ENCODE measurements at regions not wholly inside any gene's neighbourhood (a gene's known extent, or its start where the extent isn't known, plus 50 kb on each side); places are given as distances from the start of the nearest gene placed in this dataset.

DNA sequence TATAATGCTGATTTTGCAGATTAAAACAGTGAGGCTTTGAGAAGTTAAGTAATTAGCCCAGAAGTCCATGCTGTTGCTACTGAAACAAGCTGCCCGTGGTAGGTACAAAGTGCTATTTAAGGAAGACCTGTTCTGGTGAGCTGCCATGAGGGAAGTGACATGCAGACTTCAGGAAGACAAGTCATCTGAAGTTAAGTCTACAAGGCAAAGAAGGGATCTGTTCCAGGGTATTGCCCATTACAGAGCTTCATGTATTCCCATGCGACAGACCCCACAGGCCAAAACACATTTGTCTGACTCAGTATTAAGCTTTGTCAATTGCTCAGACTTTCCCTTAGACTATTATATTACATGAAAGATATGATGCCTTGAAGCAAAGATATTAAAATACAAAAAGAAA, 520.8 kb downstream of the FBXO15 start (continued):
- no peak for TF ChIP-seq ESRRA (IDR thresholded peaks at IDR 0.05; ENCODE audit: low read length)
- TF ChIP-seq, protein P1, sequence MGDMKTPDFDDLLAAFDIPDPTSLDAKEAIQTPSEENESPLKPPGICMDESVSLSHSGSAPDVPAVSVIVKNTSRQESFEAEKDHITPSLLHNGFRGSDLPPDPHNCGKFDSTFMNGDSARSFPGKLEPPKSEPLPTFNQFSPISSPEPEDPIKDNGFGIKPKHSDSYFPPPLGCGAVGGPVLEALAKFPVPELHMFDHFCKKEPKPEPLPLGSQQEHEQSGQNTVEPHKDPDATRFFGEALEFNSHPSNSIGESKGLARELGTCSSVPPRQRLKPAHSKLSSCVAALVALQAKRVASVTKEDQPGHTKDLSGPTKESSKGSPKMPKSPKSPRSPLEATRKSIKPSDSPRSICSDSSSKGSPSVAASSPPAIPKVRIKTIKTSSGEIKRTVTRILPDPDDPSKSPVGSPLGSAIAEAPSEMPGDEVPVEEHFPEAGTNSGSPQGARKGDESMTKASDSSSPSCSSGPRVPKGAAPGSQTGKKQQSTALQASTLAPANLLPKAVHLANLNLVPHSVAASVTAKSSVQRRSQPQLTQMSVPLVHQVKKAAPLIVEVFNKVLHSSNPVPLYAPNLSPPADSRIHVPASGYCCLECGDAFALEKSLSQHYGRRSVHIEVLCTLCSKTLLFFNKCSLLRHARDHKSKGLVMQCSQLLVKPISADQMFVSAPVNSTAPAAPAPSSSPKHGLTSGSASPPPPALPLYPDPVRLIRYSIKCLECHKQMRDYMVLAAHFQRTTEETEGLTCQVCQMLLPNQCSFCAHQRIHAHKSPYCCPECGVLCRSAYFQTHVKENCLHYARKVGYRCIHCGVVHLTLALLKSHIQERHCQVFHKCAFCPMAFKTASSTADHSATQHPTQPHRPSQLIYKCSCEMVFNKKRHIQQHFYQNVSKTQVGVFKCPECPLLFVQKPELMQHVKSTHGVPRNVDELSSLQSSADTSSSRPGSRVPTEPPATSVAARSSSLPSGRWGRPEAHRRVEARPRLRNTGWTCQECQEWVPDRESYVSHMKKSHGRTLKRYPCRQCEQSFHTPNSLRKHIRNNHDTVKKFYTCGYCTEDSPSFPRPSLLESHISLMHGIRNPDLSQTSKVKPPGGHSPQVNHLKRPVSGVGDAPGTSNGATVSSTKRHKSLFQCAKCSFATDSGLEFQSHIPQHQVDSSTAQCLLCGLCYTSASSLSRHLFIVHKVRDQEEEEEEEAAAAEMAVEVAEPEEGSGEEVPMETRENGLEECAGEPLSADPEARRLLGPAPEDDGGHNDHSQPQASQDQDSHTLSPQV (IDR thresholded peaks at IDR 0.05): no peak
- TF ChIP-seq, protein P2, sequence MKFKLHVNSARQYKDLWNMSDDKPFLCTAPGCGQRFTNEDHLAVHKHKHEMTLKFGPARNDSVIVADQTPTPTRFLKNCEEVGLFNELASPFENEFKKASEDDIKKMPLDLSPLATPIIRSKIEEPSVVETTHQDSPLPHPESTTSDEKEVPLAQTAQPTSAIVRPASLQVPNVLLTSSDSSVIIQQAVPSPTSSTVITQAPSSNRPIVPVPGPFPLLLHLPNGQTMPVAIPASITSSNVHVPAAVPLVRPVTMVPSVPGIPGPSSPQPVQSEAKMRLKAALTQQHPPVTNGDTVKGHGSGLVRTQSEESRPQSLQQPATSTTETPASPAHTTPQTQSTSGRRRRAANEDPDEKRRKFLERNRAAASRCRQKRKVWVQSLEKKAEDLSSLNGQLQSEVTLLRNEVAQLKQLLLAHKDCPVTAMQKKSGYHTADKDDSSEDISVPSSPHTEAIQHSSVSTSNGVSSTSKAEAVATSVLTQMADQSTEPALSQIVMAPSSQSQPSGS (IDR thresholded peaks at IDR 0.05; ENCODE audit: low read length): no peak
- no peak for TF ChIP-seq POU2F2 (IDR thresholded peaks at IDR 0.05; ENCODE audit: borderline replicate concordance, low read depth, low read length)
- no peak for TF ChIP-seq POLR2AphosphoS5 (IDR thresholded peaks at IDR 0.05; ENCODE audit: low read length)
- TF ChIP-seq ZNF274 (IDR thresholded peaks at IDR 0.05; ENCODE audit: insufficient read depth, insufficient read length): no peak
- no peak for TF ChIP-seq POLR2AphosphoS2 (IDR thresholded peaks at IDR 0.05; ENCODE audit: low read depth, low read length)

DNA sequence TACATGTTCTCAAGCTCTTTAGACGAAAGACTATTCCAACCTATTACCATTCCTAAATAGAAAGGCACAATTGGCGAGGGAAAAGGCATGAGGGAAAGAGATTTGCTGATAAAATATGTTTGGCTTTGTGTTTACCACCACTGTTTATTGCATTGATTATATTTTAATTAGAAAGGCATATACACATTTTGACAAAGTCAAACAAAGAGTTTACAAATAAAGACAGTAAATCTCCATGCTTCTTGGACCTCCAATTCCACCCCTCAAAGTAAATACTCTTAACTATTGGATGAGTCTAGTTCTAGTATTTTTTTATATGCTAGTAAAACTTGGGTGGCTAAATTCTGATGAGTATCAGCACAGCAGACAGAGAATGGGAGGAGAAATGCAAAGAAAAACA, 521.4 kb downstream of the FBXO15 start:
- no peaks in the 10 kb centered on the region for H3K36me3 ChIP-seq (ENCODE audit: control insufficient read depth in 2 of 2, insufficient read depth in 2 of 2, low read length in 1 of 2)
- WGBS (ENCODE audit: insufficient coverage, insufficient replicate concordance, low lambda C conversion rate, missing lambda C conversion rate): 16% methylated on average over 2 of the region's 2 CpGs
- in situ Hi-C loops (cut with MboI): no loop called here
- ChIA-PET POLR2A (no interaction called here), CTCF (no interaction called here), RAD21 (ENCODE audit: unreplicated experiment) (no interaction called here), SMC1A (ENCODE audit: uncharacterized antibody, unreplicated experiment) (no interaction called here)
- no peaks in the 10 kb centered on the region for H3K4me1 ChIP-seq (ENCODE audit: control insufficient read depth, insufficient read depth, low read length)
- no peaks in the 10 kb centered on the region for H3K79me2 ChIP-seq (ENCODE audit: control insufficient read depth, insufficient read depth, low read length)
- ATAC-seq (no peak), FAIRE-seq (no peak), DNase-seq (ENCODE audit: low read depth, low spot score) (no peak)
- intact Hi-C loops (cut with micrococcal nuclease; ENCODE audit: unreplicated experiment): no loop called here
- H3K9me3 ChIP-seq (replicated peaks; ENCODE audit: control insufficient read depth, insufficient read depth, low read length): no peaks in the 10 kb centered on the region
- no peak overlapping the region for H3K9ac ChIP-seq (ENCODE audit: control insufficient read depth, insufficient read depth, low read length)
- no peaks in the 10 kb centered on the region for H3K27me3 ChIP-seq (replicated peaks in 1 of 2; ENCODE audit: control insufficient read depth in 2 of 2, insufficient read depth in 2 of 2, low read length in 1 of 2)
- no peak for TF ChIP-seq RUNX3 (IDR thresholded peaks at IDR 0.05; ENCODE audit: low read length)
- TF ChIP-seq STAT3 (IDR thresholded peaks at IDR 0.05; ENCODE audit: low read depth, low read length): no peak
- TF ChIP-seq WRNIP1 (IDR thresholded peaks at IDR 0.05; ENCODE audit: borderline replicate concordance, low read depth, low read length): no peak
- TF ChIP-seq JUND (IDR thresholded peaks at IDR 0.05; ENCODE audit: low read depth, low read length): no peak
- no peak for TF ChIP-seq FOS (IDR thresholded peaks at IDR 0.05; ENCODE audit: borderline replicate concordance, extremely low read depth, insufficient read length)
- TF ChIP-seq RB1 (IDR thresholded peaks at IDR 0.05; ENCODE audit: borderline replicate concordance): no peak
- TF ChIP-seq, protein P3, sequence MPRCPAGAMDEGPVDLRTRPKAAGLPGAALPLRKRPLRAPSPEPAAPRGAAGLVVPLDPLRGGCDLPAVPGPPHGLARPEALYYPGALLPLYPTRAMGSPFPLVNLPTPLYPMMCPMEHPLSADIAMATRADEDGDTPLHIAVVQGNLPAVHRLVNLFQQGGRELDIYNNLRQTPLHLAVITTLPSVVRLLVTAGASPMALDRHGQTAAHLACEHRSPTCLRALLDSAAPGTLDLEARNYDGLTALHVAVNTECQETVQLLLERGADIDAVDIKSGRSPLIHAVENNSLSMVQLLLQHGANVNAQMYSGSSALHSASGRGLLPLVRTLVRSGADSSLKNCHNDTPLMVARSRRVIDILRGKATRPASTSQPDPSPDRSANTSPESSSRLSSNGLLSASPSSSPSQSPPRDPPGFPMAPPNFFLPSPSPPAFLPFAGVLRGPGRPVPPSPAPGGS (IDR thresholded peaks at IDR 0.05; ENCODE audit: borderline replicate concordance, insufficient read depth, low read depth, low read length, poor library complexity, severe bottlenecking): no peak
- TF ChIP-seq YY1 (IDR thresholded peaks at IDR 0.05; ENCODE audit: low read depth, low read length): no peak
- no peak for TF ChIP-seq ATF7 (IDR thresholded peaks at IDR 0.05; ENCODE audit: low read depth)
- TF ChIP-seq RFX5 (IDR thresholded peaks at IDR 0.05; ENCODE audit: low read depth, low read length): no peak
- TF ChIP-seq FOXM1 (IDR thresholded peaks at IDR 0.05; ENCODE audit: low read depth, low read length): no peak
- TF ChIP-seq SMARCA5 (IDR thresholded peaks at IDR 0.05): no peak
- H3K4me2 ChIP-seq (ENCODE audit: control insufficient read depth, insufficient read depth): no peak overlapping the region
- no peak overlapping the region for H2AFZ ChIP-seq (ENCODE audit: control insufficient read depth, low read depth, low read length)
- no peak overlapping the region for H3K27ac ChIP-seq (ENCODE audit: control insufficient read depth, insufficient read depth)
- no TSS peak for BruUV-seq (replicated peaks)
- no peak overlapping the region for H3K4me3 ChIP-seq
- no peaks in the 10 kb centered on the region for H4K20me1 ChIP-seq (ENCODE audit: control insufficient read depth, insufficient read depth)
